ENCODE measurements at regions not wholly inside any gene's neighbourhood (a gene's known extent, or its start where the extent isn't known, plus 50 kb on each side); places are given as distances from the start of the nearest gene placed in this dataset.

GRCh38 chr4:117014236-117014635 lies 71.1 kb downstream of the TRAM1L1 start:
- TF ChIP-seq STAG1 (CRISPR knock-in tag; IDR thresholded peaks at IDR 0.05): no peak
- TF ChIP-seq CHD2 (IDR thresholded peaks at IDR 0.05; ENCODE audit: low read depth, low read length): no peak

Measured in HepG2 (cell line).